ENCODE measurements at regions not wholly inside any gene's neighbourhood (a gene's known extent, or its start where the extent isn't known, plus 50 kb on each side); places are given as distances from the start of the nearest gene placed in this dataset.

DNA sequence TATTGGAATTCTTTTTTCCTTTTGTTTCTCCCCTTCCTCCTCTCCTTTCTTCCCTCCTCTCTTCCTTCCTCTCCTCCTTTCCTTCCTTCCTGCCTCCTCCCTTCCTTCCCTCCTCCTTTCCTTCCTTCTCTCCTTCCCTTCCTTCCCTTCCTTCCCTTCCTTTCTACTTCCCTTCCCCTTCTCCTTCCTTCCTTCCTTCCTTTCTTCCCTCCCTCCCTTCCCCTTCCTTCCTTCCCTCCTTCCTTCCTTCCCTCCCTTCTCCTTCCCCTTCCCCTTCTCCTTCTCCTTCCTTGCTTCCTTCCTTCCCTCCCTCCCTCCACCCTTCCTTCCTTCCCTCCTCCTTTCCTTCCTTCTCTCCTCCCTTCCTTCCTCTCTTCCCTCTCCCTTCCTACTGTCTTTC, 431.0 kb upstream of the MEIS1 start:
- TF ChIP-seq, protein P1, sequence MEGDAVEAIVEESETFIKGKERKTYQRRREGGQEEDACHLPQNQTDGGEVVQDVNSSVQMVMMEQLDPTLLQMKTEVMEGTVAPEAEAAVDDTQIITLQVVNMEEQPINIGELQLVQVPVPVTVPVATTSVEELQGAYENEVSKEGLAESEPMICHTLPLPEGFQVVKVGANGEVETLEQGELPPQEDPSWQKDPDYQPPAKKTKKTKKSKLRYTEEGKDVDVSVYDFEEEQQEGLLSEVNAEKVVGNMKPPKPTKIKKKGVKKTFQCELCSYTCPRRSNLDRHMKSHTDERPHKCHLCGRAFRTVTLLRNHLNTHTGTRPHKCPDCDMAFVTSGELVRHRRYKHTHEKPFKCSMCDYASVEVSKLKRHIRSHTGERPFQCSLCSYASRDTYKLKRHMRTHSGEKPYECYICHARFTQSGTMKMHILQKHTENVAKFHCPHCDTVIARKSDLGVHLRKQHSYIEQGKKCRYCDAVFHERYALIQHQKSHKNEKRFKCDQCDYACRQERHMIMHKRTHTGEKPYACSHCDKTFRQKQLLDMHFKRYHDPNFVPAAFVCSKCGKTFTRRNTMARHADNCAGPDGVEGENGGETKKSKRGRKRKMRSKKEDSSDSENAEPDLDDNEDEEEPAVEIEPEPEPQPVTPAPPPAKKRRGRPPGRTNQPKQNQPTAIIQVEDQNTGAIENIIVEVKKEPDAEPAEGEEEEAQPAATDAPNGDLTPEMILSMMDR (IDR thresholded peaks at IDR 0.05): no peak
- TF ChIP-seq POLR2A (IDR thresholded peaks at IDR 0.05): no peak

Measured in Peyer's patch (tissue), 4 donors.